HG02970 (cell line): ENCODE measurements at regions not wholly inside any gene's neighbourhood (a gene's known extent, or its start where the extent isn't known, plus 50 kb on each side); places are given as distances from the start of the nearest gene placed in this dataset.

Experiments used
- ATAC-seq: cut with Tn5 transposase; IDR thresholded peaks from one replicate; pipeline ENCODE4 v1.9.1; 2021; ENCODE audit warnings: mild to moderate bottlenecking, moderate library complexity, moderate number of reproducible peaks; ENCODE audit not compliant: unreplicated experiment, low FRiP score

DNA sequence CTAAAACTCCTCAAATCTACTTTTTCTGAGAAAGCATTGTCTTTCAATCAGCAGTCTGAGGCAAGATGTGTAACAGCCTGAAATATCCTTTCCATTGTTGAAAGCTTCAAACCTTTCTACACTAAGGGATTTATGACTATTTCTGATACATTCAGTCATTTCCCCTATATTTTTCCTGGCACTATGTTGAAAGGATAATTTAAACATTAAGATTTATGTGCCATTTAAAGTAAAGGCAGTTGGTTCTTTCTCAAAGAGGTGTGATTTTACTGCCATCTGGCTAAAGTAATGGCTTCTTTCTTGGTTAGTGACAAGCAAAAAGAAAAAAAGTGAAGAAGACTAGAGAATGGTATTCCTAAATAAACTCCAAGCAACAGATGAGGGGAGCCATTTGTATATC lies 249.6 kb upstream of the COL8A1 start:
- ATAC-seq: no peak

- ATAC-seq: no peak
Observed at GRCh38 chr3:99384596-99384995, 253.8 kb upstream of the COL8A1 start.

DNA sequence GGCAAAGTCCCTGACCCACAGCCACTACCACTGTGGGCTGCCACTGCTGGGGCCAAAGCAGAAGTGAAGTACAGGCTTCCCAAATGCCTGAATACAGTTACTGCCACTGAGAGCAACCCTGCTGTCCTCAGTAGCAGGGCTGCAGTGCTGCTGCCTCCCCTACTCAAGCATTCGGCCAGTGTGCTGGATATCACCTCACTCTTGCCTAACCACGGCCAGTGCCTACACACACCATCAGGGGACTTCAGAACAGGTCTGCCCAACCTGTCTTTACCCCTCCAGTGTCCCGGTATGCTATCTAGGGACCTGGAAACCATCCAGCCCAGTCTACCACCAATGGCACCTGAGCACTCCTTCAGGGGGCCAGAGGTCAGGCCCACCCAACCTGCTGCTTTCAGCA lies 261.5 kb upstream of the COL8A1 start:
- no peak for ATAC-seq

- no peak for ATAC-seq
Observed at GRCh38 chr3:99373846-99374210, 264.6 kb upstream of the COL8A1 start.

- ATAC-seq: no peak
Observed at GRCh38 chr3:99373088-99373845, 265.1 kb upstream of the COL8A1 start.

- no peak for ATAC-seq
Observed at GRCh38 chr3:99366663-99367429, 271.5 kb upstream of the COL8A1 start.

- no peak for ATAC-seq
Observed at GRCh38 chr3:99365979-99366378, 272.4 kb upstream of the COL8A1 start.

DNA sequence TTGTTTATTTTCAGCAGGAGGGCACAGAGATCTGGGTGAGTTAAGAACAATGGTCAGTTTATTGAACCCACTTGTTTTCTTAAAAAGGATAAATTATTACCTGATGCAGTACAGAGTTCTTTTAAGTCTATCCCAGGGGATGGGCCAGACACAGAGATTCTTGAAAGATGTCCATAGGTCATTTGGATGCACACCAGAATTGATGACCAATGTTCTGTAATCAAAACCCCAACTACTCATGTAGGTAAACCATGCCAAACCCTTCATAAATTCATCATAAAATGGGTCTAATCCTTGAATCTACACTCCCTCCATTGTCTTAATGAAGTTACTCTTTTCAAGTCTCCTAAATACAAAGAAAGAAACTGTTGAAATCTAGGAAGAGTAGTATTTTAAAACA lies 273.0 kb upstream of the COL8A1 start:
- no peak for ATAC-seq

GRCh38 chr3:99357131-99357530 lies 281.3 kb upstream of the COL8A1 start:
- no peak for ATAC-seq

DNA sequence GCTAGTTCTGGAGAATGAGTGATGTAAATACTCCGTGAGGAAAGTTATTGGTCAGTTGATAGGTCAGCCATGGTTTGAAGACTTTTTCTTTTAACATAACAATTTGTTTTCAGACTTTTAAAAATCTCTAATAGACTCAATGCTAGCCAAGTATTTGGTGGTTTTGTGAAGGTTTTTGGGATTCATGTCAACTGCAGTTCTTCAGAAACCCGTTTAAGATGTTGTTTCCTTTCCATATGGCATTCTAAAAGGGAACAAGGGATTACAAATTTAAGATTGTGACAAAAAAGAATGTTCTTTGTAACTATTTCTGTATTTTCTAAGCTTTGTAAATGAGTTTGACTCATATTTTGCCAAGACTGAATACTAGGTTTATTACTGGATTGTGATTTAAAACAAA lies 281.7 kb upstream of the COL8A1 start:
- ATAC-seq: no peak

DNA sequence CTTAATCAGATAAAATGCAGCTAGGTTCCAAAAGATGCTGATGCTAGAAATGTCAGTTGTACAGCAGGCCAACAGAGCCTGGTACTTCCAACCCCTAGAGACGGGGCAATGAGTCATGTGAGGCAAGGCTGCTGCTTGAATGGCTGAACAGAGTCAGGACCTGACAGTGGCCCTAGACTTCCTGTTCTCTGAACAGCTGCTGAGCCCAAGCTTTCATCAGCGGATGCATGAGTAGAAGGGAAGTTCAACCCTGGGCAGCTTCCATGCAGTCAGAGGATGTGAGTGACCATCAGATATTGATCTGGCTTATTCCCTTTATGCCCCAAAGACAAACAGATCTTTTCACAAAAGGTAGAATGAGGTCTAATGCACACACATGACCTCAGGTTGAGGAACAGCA lies 282.9 kb upstream of the COL8A1 start:
- no peak for ATAC-seq

DNA sequence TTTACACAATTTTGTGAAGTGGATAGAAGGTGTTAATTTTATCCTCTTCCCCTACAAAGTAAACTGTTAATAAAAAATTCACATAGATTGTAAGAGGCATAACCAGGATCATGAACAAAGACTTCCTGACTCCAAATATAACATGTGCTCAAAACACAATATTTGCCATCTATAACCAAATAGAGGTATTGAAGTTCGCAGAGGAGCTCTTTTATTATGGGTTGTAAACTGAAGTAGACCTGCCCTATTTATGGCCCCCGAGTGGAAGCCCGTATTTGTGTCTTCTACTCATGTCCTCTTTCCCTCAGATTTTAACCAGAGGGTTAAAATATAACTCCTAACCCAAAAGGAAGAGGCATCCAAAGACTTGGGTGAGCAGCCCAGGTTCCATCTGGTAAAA lies 285.6 kb upstream of the COL8A1 start:
- ATAC-seq: no peak

DNA sequence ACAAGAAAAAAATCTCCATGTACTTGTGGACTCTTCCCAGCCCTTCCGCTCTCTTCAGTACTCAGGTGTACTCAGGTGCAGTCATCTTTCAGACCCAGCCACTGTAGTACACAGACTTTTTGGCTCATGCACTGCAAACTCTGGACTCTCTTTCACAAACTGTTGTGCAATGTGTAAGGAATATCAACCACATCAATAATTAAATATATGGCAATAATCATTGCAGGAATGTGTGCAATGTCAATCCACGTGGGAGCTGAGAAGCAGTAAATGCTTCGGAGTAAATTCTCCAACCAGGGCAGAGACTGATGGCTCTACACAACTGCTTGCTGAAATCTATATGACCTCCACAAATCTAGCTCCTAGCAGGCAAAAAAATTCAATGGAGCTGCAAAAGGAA lies 287.3 kb upstream of the COL8A1 start:
- ATAC-seq: no peak

DNA sequence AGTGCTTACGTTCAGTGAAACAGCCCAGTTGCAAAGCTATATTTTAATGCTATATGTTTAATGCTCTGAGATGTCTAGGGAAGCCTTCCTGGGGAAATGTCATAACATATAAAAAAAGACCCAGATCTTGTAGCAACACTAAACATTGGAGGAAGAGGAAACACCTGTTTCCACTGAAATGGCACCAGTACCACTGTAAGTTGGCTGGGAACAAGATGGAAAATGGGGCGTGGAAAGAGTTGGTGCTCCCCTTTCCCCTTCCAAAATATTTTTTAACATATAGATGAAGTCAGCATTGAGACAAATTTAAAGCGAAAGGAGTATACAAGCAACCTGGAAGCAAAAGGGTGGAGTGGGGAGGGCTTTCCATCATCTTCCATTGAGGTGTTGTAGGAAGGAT lies 289.9 kb upstream of the COL8A1 start:
- ATAC-seq: no peak

- no peak for ATAC-seq
Observed at GRCh38 chr3:99344216-99344615, 294.2 kb upstream of the COL8A1 start.

GRCh38 chr3:99342383-99342782 lies 296.0 kb upstream of the COL8A1 start:
- no peak for ATAC-seq

- no peak for ATAC-seq
Observed at GRCh38 chr3:99339222-99339621, 299.2 kb upstream of the COL8A1 start.

GRCh38 chr3:99332718-99333117 lies 305.7 kb upstream of the COL8A1 start:
- ATAC-seq: no peak

DNA sequence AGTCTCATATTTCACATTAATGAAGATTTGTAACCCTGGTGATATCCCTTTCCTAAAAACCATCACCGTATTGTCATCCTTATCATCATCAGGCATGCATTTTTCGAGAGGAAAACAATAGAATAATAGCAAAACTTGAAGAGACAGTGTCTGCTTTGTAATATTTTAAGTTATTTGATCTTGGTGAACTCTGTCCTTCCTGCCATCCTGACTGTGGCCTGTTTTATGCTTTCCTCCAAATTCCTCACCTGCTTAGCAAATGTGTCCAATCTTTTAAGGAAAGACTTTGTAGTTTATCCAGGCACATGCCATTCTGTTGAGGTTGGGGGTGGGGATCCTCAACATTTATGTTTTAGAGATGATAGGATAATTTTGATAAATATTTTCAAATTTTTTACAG lies 306.1 kb upstream of the COL8A1 start:
- ATAC-seq: no peak

GRCh38 chr3:99330924-99331532 lies 307.4 kb upstream of the COL8A1 start:
- no peak for ATAC-seq

GRCh38 chr3:99330281-99330680 lies 308.1 kb upstream of the COL8A1 start:
- ATAC-seq: no peak

DNA sequence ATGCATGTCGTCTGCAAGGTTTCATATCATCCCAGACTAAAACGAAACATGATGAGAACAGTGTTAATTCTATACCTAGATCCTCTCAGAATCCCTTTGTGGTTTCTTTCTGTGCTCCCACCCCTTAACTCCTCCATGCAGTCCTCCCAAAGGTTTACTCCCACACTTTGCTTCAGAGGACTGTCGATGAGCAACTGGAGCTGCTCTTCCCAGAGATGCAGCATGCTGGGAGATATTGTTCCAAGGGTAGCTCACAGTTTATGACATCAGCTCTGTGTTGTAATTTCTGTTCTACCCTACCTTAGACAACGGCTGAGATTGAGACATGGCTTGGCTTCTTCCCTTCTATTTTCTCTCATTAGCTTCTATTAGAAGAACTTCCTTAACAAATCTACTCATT lies 313.0 kb upstream of the COL8A1 start:
- ATAC-seq: no peak
